Kidney glomerular epithelial cell (primary cell): ENCODE measurements at regions not wholly inside any gene's neighbourhood (a gene's known extent, or its start where the extent isn't known, plus 50 kb on each side); places are given as distances from the start of the nearest gene placed in this dataset.
"Not testable (repeated sequence)": the region's sequence is repeated elsewhere in the genome, so short reads cannot be mapped to it uniquely, and the experiment has no call there.

Experiments used
- DNase-seq: peaks from one replicate; lab custom pipeline; 2025; lab: John Stamatoyannopoulos, UW

DNA sequence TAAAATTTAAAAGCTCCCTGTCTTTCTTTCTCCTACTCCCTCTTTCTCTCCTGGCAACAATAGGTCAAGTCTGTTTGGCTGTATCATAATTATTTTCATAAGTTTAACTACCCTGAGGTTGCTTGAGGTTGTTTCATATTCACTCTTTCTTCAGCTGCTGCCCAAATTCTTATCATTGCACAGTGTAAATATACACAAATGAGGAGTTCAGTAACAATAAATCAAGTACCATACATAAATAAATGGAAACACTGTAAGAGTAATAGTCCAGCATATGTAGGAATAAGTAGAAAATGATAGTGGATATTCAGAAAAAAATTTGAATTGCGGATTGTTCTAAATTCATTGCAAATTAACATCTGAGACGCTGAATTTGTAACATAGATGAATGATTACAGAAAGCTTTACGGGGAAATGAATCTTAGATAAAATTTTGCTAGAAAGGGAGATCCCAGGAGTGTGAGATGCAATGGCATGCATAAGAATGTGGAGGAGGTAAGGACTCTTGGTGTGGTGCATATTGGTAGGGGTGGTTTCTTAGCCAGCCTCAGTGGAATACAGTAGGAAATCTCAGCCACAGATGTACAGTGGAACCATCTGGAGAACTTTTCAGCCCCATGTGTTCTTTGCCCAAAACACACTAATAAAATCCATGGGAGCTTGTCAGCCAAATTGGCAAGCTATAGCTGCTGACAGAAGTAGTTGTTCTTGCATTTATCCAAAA, 480.7 kb downstream of the HTR1B start:
- DNase-seq = no peak

DNA sequence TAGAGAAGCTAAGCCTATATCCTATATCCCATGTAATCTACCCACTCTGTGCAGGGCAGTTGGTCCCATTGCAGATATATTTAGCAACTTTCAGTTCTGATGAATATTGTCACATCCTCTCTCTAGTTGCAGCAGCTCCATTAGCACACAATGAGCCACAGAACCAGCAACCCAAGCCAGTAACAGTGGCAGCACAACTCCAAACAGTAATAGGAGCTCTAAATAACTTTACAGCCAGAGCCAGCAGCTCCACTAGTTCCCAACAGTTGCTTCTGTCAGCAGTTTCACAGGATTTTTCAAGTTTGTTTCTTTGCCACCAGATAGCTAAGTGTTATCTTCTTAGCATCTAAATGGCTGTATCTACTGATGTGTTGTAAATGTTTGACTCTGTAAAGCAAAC, 490.8 kb downstream of the HTR1B start:
- no peak for DNase-seq

- DNase-seq = not testable (repeated sequence)
These were observed 504.1 kb downstream of the HTR1B start for GRCh38 chr6:76959177-76959576.

DNA sequence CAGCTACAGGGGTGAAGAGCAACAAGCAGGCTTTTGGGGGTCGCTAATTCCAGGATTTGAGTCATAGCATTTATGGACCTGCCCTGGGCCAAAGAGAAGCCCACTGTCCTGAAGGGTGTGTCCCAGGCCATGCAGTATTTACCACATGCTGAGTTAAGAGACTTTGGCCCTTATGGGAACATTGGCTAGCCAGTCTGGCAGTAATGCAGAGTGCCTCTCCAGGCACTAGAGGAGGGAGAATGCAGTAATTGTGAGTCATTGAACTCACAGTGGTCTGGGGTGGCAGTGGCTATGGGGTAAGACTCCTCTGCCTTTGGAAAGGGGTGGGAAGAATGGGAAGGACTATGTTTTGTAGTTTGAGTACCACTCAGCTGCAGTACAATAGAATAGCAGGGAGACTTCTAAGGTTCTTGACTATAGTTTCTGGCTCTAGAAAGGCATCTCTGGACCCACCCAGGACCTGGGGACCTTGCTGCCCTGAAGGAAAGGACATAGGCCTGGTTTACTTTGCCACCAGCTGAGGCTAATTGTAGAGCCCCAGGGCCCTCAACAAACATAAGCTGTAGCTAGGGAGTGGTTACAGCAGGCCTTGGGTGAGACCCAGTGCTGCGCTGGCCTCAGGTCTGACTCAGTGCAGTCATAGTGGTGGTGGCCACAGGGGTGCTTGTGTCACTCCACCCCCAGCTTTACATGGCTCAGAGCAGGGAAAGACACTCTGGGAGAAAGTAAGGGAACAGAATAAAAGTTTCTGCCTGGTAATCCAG, 520.9 kb downstream of the HTR1B start:
- no peak for DNase-seq

- DNase-seq = no peak
These were observed 523.1 kb downstream of the HTR1B start for GRCh38 chr6:76940191-76940590.

GRCh38 chr6:76914737-76915136, 548.6 kb downstream of the HTR1B start:
- no peak for DNase-seq

GRCh38 chr6:76905541-76905940, 557.8 kb downstream of the HTR1B start:
- not testable (repeated sequence) for DNase-seq

GRCh38 chr6:76892542-76892941, 570.7 kb downstream of the HTR1B start:
- no peak for DNase-seq

DNA sequence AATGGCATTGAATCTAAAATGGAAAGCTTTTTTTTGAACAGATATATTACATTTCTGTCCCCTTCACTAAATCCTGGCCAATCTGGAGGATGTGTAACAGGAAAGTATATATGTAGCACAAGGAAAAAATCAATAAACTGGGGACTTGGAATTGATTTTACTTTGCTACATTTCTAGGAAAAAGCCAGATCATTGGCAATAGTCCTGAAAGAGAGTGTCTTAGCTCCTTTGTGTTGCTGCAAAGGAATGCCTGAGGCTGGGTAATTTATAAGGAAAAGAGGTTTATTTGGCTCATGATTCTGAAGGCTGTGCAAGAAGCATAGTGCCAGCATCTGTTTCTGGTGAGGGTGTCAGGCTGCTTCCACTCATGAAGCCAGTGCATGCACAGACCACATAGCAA, 574.9 kb downstream of the HTR1B start:
- DNase-seq = no peak

- no peak for DNase-seq
These were observed 576.4 kb downstream of the HTR1B start for GRCh38 chr6:76886900-76887299.

DNA sequence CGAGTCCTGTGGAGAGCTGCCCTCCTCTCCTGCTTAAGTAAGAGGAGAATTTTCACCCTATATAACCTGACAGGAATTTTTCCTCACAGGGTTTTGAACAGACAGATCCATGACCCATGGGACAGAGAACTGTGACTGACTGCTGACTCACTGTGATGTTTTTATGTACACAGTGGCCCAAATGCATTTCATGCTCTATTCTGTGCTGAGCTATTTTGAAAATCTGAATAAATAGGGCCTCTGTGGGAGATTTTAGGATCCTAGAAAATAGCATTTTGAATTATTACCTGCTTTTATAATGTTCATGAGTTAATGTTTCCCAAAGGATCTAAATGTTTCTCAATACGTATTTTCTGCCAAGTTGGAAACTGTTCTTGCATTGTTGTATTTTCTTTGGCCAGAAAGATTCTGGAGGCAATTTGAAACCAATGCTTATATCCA, 577.4 kb downstream of the HTR1B start:
- no peak for DNase-seq

DNA sequence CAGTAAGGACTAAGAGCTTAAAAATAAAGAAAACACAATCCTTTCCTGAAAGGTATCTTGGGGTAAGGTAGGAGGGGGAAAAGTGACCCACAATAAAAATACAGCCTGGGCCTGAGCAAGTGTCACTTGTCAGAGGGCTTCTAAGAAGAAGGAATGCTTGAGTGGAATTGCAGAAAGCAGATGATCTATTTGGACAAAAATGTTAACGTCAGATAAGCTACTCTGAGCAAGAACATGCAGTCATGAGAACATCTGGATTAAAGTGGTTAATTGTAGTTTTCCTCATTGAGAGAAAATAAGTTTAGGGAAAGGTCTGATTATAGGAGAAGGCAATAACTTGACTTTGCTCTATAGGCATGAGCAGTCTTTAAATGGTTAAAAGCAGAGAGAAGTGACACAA, 581.9 kb downstream of the HTR1B start:
- no peak for DNase-seq

- peak; percentile 35 for DNase-seq
These were observed 586.3 kb downstream of the HTR1B start for GRCh38 chr6:76876922-76877553.

DNA sequence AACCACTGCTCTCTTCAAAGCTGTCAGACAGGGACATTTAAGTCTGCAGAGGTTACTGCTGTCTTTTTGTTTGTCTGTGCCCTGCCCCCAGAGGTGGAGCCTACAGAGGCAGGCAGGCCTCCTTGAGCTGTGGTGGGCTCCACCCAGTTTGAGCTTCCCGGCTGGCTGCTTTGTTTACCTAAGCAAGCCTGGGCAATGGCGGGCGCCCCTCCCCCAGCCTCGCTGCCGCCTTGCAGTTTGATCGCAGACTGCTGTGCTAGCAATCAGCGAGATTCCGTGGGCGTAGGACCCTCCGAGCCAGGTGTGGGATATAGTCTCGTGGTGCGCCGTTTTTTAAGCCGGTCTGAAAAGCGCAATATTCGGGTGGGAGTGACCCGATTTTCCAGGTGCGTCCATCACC, 586.9 kb downstream of the HTR1B start:
- not testable (repeated sequence) for DNase-seq

DNA sequence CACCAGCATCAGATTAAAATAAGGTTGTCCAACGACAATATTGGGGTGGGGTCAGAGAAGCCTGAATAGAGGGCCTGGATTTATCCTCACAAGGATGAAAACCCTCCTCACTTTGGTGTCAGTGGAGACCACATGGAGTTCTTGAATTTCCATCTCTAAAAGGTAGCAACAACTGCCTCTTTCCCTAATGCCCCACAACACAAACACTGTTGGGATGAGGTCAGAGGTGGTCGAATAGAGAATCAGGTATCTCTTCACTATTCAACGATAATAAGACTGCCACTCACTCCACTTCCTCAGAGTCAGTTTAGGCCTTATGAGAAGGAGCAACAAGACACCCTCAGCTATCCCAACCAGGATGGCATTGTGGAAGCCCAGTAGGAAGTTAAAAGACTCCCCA, 596.1 kb downstream of the HTR1B start:
- DNase-seq = no peak

- no peak for DNase-seq
These were observed 597.0 kb downstream of the HTR1B start for GRCh38 chr6:76866091-76866915.

- no peak for DNase-seq
These were observed 600.4 kb downstream of the HTR1B start for GRCh38 chr6:76862936-76863335.

DNA sequence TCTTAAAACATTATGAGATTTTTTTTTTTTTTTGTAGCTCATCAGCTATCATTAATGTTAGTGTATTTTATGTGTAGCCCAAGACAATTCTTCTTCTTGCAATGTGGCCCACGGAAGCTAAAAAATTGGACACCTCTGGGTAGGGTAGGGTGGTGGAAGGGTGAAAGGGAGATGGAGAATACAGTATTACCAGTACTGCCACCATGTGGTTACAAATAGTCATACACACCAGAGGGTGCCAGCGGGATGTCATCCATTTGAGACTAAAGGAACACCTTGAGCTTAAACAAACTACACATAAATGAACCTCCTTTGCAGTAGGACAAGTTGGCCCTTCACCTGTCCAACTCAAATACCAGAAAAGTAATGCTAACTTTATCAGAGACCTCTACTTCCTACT, 601.9 kb downstream of the HTR1B start:
- DNase-seq = peak; percentile 7

- no peak for DNase-seq
These were observed 607.2 kb downstream of the HTR1B start for GRCh38 chr6:76856065-76856464.

GRCh38 chr6:76852776-76853175, 610.5 kb downstream of the HTR1B start:
- DNase-seq = peak; percentile 56

DNA sequence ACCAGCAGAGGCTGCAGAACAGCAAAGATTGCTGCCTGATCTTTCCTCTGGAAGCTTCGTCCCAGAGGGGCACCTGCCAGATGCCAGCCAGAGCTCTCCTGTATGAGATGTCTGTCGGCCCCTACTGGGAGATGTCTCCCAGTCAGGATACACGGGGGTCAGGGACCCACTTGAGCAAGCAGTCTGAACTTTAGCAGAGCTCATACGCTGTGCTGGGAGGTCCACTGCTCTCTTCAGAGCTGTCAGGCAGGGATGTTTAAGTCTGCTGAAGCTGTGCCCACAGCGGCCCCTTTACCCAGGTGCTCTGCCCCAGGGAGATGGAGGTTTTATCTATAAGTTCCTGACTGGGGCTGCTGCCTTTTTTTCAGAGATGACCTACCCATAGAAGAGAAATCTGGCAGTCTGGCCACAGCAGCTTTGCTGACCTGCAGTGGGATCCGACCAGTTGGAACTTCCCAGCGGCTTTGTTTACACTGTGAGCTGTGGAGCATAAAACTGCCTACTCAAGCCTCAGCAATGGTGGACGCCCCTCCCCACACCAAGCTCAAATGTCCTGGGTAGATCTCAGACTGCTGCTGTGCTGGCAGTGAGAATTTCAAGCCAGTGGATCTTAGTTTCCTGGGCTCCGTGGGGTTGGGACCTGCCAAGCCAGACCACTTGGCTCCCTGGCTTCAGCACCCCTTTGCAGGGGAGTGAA, 613.9 kb downstream of the HTR1B start:
- peak; percentile 29 for DNase-seq
